Psoas muscle (tissue), 7 donors: ENCODE measurements at regions not wholly inside any gene's neighbourhood (a gene's known extent, or its start where the extent isn't known, plus 50 kb on each side); places are given as distances from the start of the nearest gene placed in this dataset.

Experiments
- ATAC-seq, 4 donors: fragments of 200-7000 bp; cut with Tn5 transposase; one replicate each; pipeline ENCODE4 v1.9.1; 2020; ENCODE audit warnings: moderate library complexity in 3 of 4, mild to moderate bottlenecking in 2 of 4
- DNase-seq, 2 donors: peaks; one replicate each; pipeline ENCODE4 v3.0.0-alpha.2; 2020
- H3K27ac ChIP-seq: fragments of 200-600 bp; one replicate; pipeline ENCODE4 v1.8.0; 2022
- H3K27me3 ChIP-seq, 3 donors: fragments of 200-600 bp in 1 of 3; one replicate each; pipeline versions ENCODE4 v1.6.1 to v1.8.0; 2013 to 2022; ENCODE audit warnings: low read length in 2 of 3, mild to moderate bottlenecking in 2 of 3, moderate library complexity in 1 of 3; ENCODE audit not compliant: insufficient read depth in 3 of 3
- H3K36me3 ChIP-seq, 2 donors: fragments of 200-600 bp in 1 of 2; one replicate each; pipeline versions ENCODE4 v1.6.1 to v1.8.0; 2013 to 2022; ENCODE audit warnings: low read depth in 1 of 2, mild to moderate bottlenecking in 1 of 2, moderate library complexity in 1 of 2; ENCODE audit not compliant: insufficient read depth in 1 of 2
- H3K4me1 ChIP-seq: fragments of 200-600 bp; one replicate; pipeline ENCODE4 v1.8.0; 2022
- H3K4me3 ChIP-seq: fragments of 200-600 bp; one replicate; pipeline ENCODE4 v1.8.0; 2022; ENCODE audit warnings: mild to moderate bottlenecking
- H3K9me3 ChIP-seq: fragments of 200-600 bp; one replicate; pipeline ENCODE4 v1.8.0; 2022
- WGBS, 3 donors: extraction: QIAGEN DNeasy Blood & Tissue Kit; methylation state at CpG; one replicate each; pipeline versions ENCODE4 v1.1.6 to v1.1.7; 2013; 5-methylcytosine and 5-hydroxymethylcytosine counted together
- intact Hi-C, 2 donors: fragments of 100-400 bp; cut with DNase I; formaldehyde crosslinking; loops; one replicate each; pipeline versions ENCODE4 v1.11.0 to v1.14.2; 2022
- TF ChIP-seq, protein P1 (sequence below): fragments of 200-600 bp; IDR thresholded peaks from one replicate; pipeline ENCODE4 v1.8.0; 2022; ENCODE audit warnings: antibody characterized with exemption
- donor health status: healthy with polysubstance abuse.
- donor health status: DM: no; HTN: no; CAD: no; lungs with moderate emphysema.
- donor health status: Bipolar disorder and iron deficiency.
- donor health status: healthy.
- donor health status: DM: yes; HTN: yes; CAD: no.
- donor health status: DM: no; HTN: no; CAD: no.
- donor health status: DM: yes; HTN: yes; CAD: no.

DNA sequence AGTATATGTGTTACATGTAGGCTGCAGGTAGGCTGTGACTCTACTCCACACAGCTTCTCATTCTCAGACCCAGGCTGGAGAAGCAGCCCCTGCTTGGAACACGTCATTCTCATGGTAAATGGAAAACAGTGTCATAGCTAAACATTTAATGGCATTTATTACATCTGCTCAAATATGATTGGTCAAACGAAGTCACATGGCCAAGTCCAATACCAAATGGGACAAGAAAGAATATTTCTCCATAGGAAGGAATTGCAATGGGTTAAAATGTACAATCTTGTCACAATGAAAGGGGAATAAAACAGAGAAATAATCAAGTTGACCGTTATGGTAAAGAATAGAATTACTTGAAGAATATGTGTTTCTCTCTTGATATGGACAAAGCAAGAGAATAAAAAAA, 198.6 kb downstream of the ANAPC10 start:
- no peak overlapping the region for H3K4me3 ChIP-seq
- H3K36me3 ChIP-seq, result no peaks in the 10 kb centered on the region
- no peaks in the 10 kb centered on the region for H3K9me3 ChIP-seq
- DNase-seq, result no peak
- H3K27me3 ChIP-seq, result no peaks in the 10 kb centered on the region
- WGBS, 3 donors, result 78 to 80% (median 79%) methylated on average over 3 of the region's 3 CpGs
- TF ChIP-seq, protein P1, sequence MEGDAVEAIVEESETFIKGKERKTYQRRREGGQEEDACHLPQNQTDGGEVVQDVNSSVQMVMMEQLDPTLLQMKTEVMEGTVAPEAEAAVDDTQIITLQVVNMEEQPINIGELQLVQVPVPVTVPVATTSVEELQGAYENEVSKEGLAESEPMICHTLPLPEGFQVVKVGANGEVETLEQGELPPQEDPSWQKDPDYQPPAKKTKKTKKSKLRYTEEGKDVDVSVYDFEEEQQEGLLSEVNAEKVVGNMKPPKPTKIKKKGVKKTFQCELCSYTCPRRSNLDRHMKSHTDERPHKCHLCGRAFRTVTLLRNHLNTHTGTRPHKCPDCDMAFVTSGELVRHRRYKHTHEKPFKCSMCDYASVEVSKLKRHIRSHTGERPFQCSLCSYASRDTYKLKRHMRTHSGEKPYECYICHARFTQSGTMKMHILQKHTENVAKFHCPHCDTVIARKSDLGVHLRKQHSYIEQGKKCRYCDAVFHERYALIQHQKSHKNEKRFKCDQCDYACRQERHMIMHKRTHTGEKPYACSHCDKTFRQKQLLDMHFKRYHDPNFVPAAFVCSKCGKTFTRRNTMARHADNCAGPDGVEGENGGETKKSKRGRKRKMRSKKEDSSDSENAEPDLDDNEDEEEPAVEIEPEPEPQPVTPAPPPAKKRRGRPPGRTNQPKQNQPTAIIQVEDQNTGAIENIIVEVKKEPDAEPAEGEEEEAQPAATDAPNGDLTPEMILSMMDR, result no peak
- ATAC-seq, result no peak
- no peak overlapping the region for H3K27ac ChIP-seq
- no peaks in the 10 kb centered on the region for H3K4me1 ChIP-seq
- intact Hi-C loops, result no loop called here

DNA sequence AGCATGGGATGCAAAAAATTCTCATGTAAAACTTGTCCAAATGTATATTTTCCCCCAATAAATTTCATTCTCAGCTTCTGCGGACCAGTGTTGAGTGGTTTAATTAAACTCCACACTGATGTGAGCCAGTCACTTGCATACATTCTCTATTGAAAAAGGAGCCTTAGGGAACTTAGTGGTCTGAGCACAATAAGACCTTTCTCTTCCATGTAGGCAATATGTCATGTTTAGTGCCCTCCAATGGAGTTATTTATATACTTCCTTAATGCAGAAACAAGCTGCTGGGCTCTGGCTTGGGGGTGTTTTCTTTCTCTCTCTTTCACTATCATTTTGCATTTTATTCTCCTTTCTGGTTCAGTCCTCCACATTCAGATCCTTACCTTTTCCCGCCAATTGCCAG, 196.9 kb downstream of the ANAPC10 start:
- Histone ChIP-seq H3K9me3 (no peaks in the 10 kb centered on the region), H3K4me3 (no peak overlapping the region), H3K27me3 (no peaks in the 10 kb centered on the region), H3K36me3 (no peaks in the 10 kb centered on the region), H3K27ac (no peak overlapping the region), H3K4me1 (no peaks in the 10 kb centered on the region)
- intact Hi-C loops, result no loop called here
- 75 to 88% (median 76%) methylated on average over 2 of the region's 2 CpGs for WGBS, 3 donors
- ATAC-seq (no peak), DNase-seq (no peak)
- TF ChIP-seq, protein P1, result no peak

DNA sequence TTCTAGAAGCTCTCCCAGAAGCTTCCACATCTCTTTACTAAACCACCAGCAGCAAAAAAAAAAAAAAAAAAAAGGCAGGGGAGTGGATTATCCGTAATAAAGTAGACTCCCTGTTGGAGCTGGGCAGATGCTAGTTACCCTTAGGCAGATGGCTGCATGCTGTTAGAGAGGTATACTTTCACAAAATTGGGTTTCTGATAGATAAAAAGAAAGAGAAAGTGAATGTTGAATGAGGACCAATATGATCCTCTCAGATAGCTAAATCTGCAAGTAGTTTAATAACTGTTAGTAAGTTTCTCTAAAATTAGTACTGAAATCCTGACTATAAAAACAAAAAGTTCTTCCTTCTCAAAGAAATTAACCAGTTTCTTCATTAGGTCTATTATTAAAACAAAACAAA, 195.4 kb downstream of the ANAPC10 start:
- DNase-seq (no peak), ATAC-seq (no peak)
- H3K27me3 ChIP-seq, result no peaks in the 10 kb centered on the region
- no peaks in the 10 kb centered on the region for H3K9me3 ChIP-seq
- no peak overlapping the region for H3K4me3 ChIP-seq
- TF ChIP-seq, protein P1, result no peak
- no peaks in the 10 kb centered on the region for H3K4me1 ChIP-seq
- no peaks in the 10 kb centered on the region for H3K36me3 ChIP-seq
- no peak overlapping the region for H3K27ac ChIP-seq
- intact Hi-C loops, result no loop called here
- 50 to 58% (median 56%) methylated on average over 1 of the region's 1 CpG for WGBS, 3 donors

DNA sequence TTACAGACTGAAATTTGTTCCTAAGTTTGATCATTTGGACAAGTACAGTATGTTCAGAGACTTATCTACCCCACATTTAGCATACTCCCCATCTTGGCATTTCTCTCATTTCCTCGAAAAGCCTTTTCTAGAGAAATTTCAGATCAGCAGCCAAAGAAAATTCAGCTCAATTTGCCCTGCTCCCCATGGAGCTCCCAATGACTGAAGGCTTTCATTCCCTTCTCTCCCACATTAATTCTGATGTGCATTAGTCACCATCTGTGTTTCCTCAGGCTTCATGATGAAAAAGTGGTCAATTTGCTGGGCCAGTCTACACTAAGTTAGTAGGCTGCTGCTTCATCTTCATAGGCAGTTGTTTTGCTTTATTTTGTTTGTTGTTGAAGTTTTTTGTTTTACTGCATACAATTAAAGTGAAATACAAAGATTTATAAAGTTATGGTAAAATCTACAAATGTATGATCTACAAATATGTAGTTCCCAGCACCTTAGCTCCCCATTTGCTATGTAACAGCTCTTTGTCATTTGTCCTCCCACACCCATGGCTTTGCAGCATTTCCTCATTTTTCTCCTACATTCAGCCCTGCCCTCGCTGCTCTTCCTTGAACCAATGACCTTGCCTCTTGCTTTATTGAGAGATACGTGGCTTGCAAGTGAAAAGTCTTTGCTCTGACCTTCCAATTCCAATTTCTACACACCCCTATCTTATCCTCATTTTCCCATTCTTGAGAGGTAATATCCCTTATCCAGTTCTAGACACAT, 193.9 kb downstream of the ANAPC10 start:
- Histone ChIP-seq H3K27ac (no peak overlapping the region), H3K9me3 (no peaks in the 10 kb centered on the region), H3K4me1 (no peaks in the 10 kb centered on the region), H3K36me3 (no peaks in the 10 kb centered on the region), H3K4me3 (no peak overlapping the region), H3K27me3 (no peaks in the 10 kb centered on the region)
- 60 to 64% (median 63%) methylated on average over 3 of the region's 3 CpGs for WGBS, 3 donors
- TF ChIP-seq, protein P1, result no peak
- DNase-seq, result no peak
- no peak for ATAC-seq
- intact Hi-C loops, result no loop called here

DNA sequence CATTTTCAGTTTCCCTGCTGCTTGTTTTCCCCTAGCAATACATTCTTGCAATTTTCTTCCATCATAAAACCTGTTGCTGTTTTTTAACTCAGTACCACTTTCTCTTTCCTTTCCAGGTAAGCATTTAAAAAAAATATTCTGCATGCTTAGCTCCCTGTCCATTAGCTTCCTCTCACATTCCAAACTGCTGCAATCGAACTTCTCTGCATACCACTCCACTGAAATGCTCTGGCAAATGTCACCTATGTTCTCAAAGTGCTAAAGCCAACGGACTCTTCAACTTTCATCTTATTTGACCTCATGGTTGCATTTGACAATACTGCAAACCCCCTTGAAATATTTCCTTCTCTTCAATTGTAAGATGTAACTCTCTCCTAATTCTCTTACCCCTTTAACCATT, 192.7 kb downstream of the ANAPC10 start:
- Histone ChIP-seq H3K4me3 (no peak overlapping the region), H3K36me3 (no peaks in the 10 kb centered on the region), H3K9me3 (no peaks in the 10 kb centered on the region), H3K27ac (no peak overlapping the region), H3K27me3 (no peaks in the 10 kb centered on the region), H3K4me1 (no peaks in the 10 kb centered on the region)
- WGBS, 3 donors, result 30 to 48% (median 42%) methylated on average over 2 of the region's 2 CpGs
- intact Hi-C loops, result no loop called here
- ATAC-seq, result no peak
- DNase-seq, result no peak
- TF ChIP-seq, protein P1, result no peak
